GM12878 (cell line): ENCODE measurements at regions not wholly inside any gene's neighbourhood (a gene's known extent, or its start where the extent isn't known, plus 50 kb on each side); places are given as distances from the start of the nearest gene placed in this dataset.

Source experiments
- ATAC-seq: fragments of 200-7000 bp; cut with Tn5 transposase; 3 replicates; pipeline ENCODE4 v1.9.1; 2020; ENCODE audit warnings: mild to moderate bottlenecking, moderate library complexity
- BruUV-seq: library from RNA; stranded (reverse); fragments of 400-500 nt; replicated peaks from 2 replicates; lab custom pipeline; 2021; lab: Mats Ljungman, UMichigan
- CTCF ChIA-PET: fragments of 300-600 bp; sonication (Branson Sonifier 250); formaldehyde crosslinking; extraction: SDS; loops from one replicate; lab custom pipeline; 2021; ENCODE audit warnings: inconsistent platforms; lab: Yijun Ruan, JAX
- POLR2A ChIA-PET: fragments of 350-600 bp; formaldehyde crosslinking; extraction: SDS; loops from one replicate; lab custom pipeline; 2021; ENCODE audit warnings: inconsistent platforms; lab: Charles Lee
- RAD21 ChIA-PET: fragments of 300-600 bp; sonication (Branson Sonifier 250); formaldehyde crosslinking; loops from one replicate; lab custom pipeline; 2023; ENCODE audit warnings: antibody characterized with exemption; ENCODE audit not compliant: unreplicated experiment; lab: Charles Lee
- SMC1A ChIA-PET: fragments of 300-600 bp; sonication (Branson Sonifier 250); formaldehyde crosslinking; loops from one replicate; lab custom pipeline; 2023; ENCODE audit not compliant: unreplicated experiment, uncharacterized antibody; lab: Charles Lee
- DNase-seq: peaks from one replicate; pipeline ENCODE4 v3.0.0-alpha.2; 2011; ENCODE audit warnings: low read depth, low spot score
- FAIRE-seq: peaks from 3 replicates; lab custom pipeline; 2011; peaks lifted over from hg19 to GRCh38; lab: Jason Lieb, UNC
- H2AFZ ChIP-seq: 2 replicates; pipeline ENCODE4 v1.6.0; 2011; ENCODE audit warnings: low read depth, low read length, control low read depth; ENCODE audit not compliant: control insufficient read depth
- H3K27ac ChIP-seq: 2 replicates; pipeline ENCODE4 v1.5.1; 2011; ENCODE audit warnings: control low read depth; ENCODE audit not compliant: control insufficient read depth, insufficient read depth
- H3K27me3 ChIP-seq, 2 experiments: replicated peaks in 1 of 2; 2 replicates each; pipeline versions ENCODE4 v1.6.0 to v1.6.1; 2011; ENCODE audit warnings: low read length in 1 of 2; ENCODE audit not compliant: control insufficient read depth in 2 of 2, insufficient read depth in 2 of 2
- H3K36me3 ChIP-seq, 2 experiments: 2 replicates each; pipeline ENCODE4 v1.5.1; 2011; ENCODE audit warnings: low read length in 1 of 2; ENCODE audit not compliant: control insufficient read depth in 2 of 2, insufficient read depth in 2 of 2
- H3K4me1 ChIP-seq: 2 replicates; pipeline ENCODE4 v1.6.1; 2011; ENCODE audit warnings: mild to moderate bottlenecking, low read length, moderate library complexity, mixed read lengths; ENCODE audit not compliant: control insufficient read depth, insufficient read depth
- H3K4me2 ChIP-seq: 2 replicates; pipeline ENCODE4 v1.6.0; 2011; ENCODE audit warnings: control low read depth; ENCODE audit not compliant: control insufficient read depth, insufficient read depth
- H3K4me3 ChIP-seq: fragments of 200-600 bp; sonication (generic); 2 replicates; pipeline ENCODE4 v1.5.1; 2016
- H3K79me2 ChIP-seq: 2 replicates; pipeline ENCODE4 v1.6.0; 2011; ENCODE audit warnings: low read length; ENCODE audit not compliant: control insufficient read depth, insufficient read depth
- H3K9ac ChIP-seq: 2 replicates; pipeline ENCODE4 v1.8.0; 2011; ENCODE audit warnings: low read length, control low read depth, mixed read lengths; ENCODE audit not compliant: control insufficient read depth, insufficient read depth
- H3K9me3 ChIP-seq: replicated peaks from 3 replicates; pipeline ENCODE4 v1.5.1; 2011; ENCODE audit warnings: mild to moderate bottlenecking, low read length; ENCODE audit not compliant: control insufficient read depth, insufficient read depth
- H4K20me1 ChIP-seq: 2 replicates; pipeline ENCODE4 v1.6.0; 2011; ENCODE audit not compliant: control insufficient read depth, insufficient read depth
- BACH1 ChIP-seq: fragments of 450-650 bp; IDR thresholded peaks from 2 replicates; pipeline ENCODE4 v1.6.1; 2017; ENCODE audit warnings: mild to moderate bottlenecking, borderline replicate concordance
- BCLAF1 ChIP-seq: fragments of 450-650 bp; IDR thresholded peaks from 2 replicates; pipeline ENCODE4 v1.6.1; 2017; ENCODE audit warnings: antibody characterized with exemption, mild to moderate bottlenecking, moderate library complexity
- EGR1 ChIP-seq, 2 experiments: IDR thresholded peaks; 1 replicate in 1 of 2; 2 replicates in 1 of 2; pipeline ENCODE4 v1.6.1; 2011 to 2012; ENCODE audit warnings: low read depth in 2 of 2, low read length in 2 of 2, borderline replicate concordance in 1 of 2, mild to moderate bottlenecking in 1 of 2, moderate library complexity in 1 of 2
- ESRRA ChIP-seq: IDR thresholded peaks from 2 replicates; pipeline ENCODE4 v1.6.1; 2012; ENCODE audit warnings: mild to moderate bottlenecking, low read length, improper control_type of control experiment
- EZH2 ChIP-seq: IDR thresholded peaks from 2 replicates; pipeline ENCODE4 v1.6.1; 2012; ENCODE audit warnings: low read depth, mild to moderate bottlenecking, control low read depth, inconsistent platforms, low read length, borderline replicate concordance; ENCODE audit not compliant: control insufficient read depth
- IKZF2 ChIP-seq, 2 experiments: fragments of 450-650 bp; IDR thresholded peaks; 2 replicates each; pipeline ENCODE4 v1.6.1; 2017; ENCODE audit warnings: mild to moderate bottlenecking in 2 of 2, moderate library complexity in 2 of 2
- MAX ChIP-seq: IDR thresholded peaks from 2 replicates; pipeline ENCODE4 v1.6.1; 2012; ENCODE audit warnings: low read depth, low read length, improper control_type of control experiment
- POLR2AphosphoS5 ChIP-seq: IDR thresholded peaks from 2 replicates; pipeline ENCODE4 v1.6.1; 2011; ENCODE audit warnings: mild to moderate bottlenecking, low read length, inconsistent platforms
- RFX5 ChIP-seq: IDR thresholded peaks from 2 replicates; pipeline ENCODE4 v1.6.1; 2011; ENCODE audit warnings: low read depth, low read length, improper control_type of control experiment
- SREBF2 ChIP-seq: IDR thresholded peaks from 2 replicates; pipeline ENCODE4 v1.6.1; 2012; ENCODE audit warnings: mild to moderate bottlenecking, low read length
- TCF7 ChIP-seq: IDR thresholded peaks from 2 replicates; pipeline ENCODE4 v1.6.1; 2014; ENCODE audit warnings: antibody characterized with exemption, borderline replicate concordance
- USF1 ChIP-seq: IDR thresholded peaks from 2 replicates; pipeline ENCODE4 v1.6.1; 2011; ENCODE audit warnings: borderline replicate concordance, low read depth, mild to moderate bottlenecking, moderate library complexity, mixed read lengths, low read length; ENCODE audit not compliant: insufficient read depth; ENCODE audit errors: extremely low read length
- ZBTB11 ChIP-seq: fragments of 450-650 bp; formaldehyde crosslinking; IDR thresholded peaks from 2 replicates; pipeline ENCODE4 v1.5.0; 2022; ENCODE audit warnings: mild to moderate bottlenecking, missing genetic modification characterization
- ZBTB33 ChIP-seq: fragments of 450-650 bp; IDR thresholded peaks from 2 replicates; pipeline ENCODE4 v1.6.1; 2017; ENCODE audit warnings: mild to moderate bottlenecking
- whole genome bisulfite sequencing: methylation state at CpG from one replicate; pipeline ENCODE4 v1.1.6; 2016; ENCODE audit warnings: low lambda C conversion rate; ENCODE audit not compliant: insufficient replicate concordance, insufficient coverage; ENCODE audit errors: missing lambda C conversion rate; 5-methylcytosine and 5-hydroxymethylcytosine counted together
- in situ Hi-C: fragments of 300-500 bp; cut with MboI; formaldehyde crosslinking; loops from 9 replicates; pipeline ENCODE4 v1.14.3; 2018; ENCODE audit warnings: mixed read lengths
- intact Hi-C: fragments of 100-400 bp; cut with micrococcal nuclease; formaldehyde crosslinking; loops from one replicate; pipeline ENCODE4 v1.14.2; 2022; ENCODE audit not compliant: unreplicated experiment

- peaks cover 45% of the 10 kb centered on the region for H3K4me1 ChIP-seq
- ChIA-PET CTCF (interaction anchor here (0.6 to 1.2 kb wide), 3 partner anchors 81 to 85 kb away, joined by 3 read pairs; no protein-coding TSS in a partner anchor), SMC1A (interaction anchor here (0.6 to 5.8 kb wide), 10 partner anchors 8 to 177 kb away, joined by 3 to 49 read pairs (median 4); no protein-coding TSS in a partner anchor), RAD21 (interaction anchor here (1.0 to 3.3 kb wide), 8 partner anchors 8 to 96 kb away, joined by 3 to 15 read pairs (median 4); no protein-coding TSS in a partner anchor), POLR2A (interaction anchor here (0.7 to 1.3 kb wide), 2 partner anchors 32 to 128 kb away, joined by 3 to 6 read pairs; no protein-coding TSS in a partner anchor)
- no peaks in the 10 kb centered on the region for H3K36me3 ChIP-seq
- no peaks in the 10 kb centered on the region for H3K27me3 ChIP-seq
- intact Hi-C loops (loop anchor here (2.0 to 5.0 kb wide), 4 partner anchors 33 to 256 kb away; no protein-coding TSS in a partner anchor), in situ Hi-C loops (no loop called here)
- BruUV-seq, result no TSS peak
- DNase-seq, result no peak
- WGBS, result 99% methylated on average over 8 of the region's 8 CpGs
- H3K4me2 ChIP-seq, result no peak overlapping the region
- ATAC-seq, result 0 out of 3 replicates have a peak, but pooled peaks have one; percentile 3
- TF ChIP-seq BACH1 (no peak), RFX5 (no peak), POLR2AphosphoS5 (no peak), MAX (no peak), ZBTB11 (CRISPR knock-in tag) (no peak), BCLAF1 (no peak), SREBF2 (no peak), EZH2 (no peak), IKZF2 (IDR thresholded peaks at IDR 0.05) (no peak), ESRRA (no peak), USF1 (no peak), EGR1 (IDR thresholded peaks at IDR 0.05; ENCODE audit: borderline replicate concordance in 1 of 2, low read depth in 2 of 2, low read length in 2 of 2) (no peak), TCF7 (no peak), ZBTB33 (no peak)
- no peak for FAIRE-seq
- H3K4me3 ChIP-seq, result no peak overlapping the region
- H3K9me3 ChIP-seq, result no peaks in the 10 kb centered on the region; the same call in none of the 3 replicates
- H3K9ac ChIP-seq, result no peak overlapping the region
- H3K79me2 ChIP-seq, result no peaks in the 10 kb centered on the region
- no peak overlapping the region for H2AFZ ChIP-seq
- peak overlapping the region; percentile 50; the same call in 1 of the 2 replicates for H3K27ac ChIP-seq
- H4K20me1 ChIP-seq, result no peaks in the 10 kb centered on the region
These were observed 235.6 kb downstream of the BCAS1 start for GRCh38 chr20:53834749-53835148.
